Stomach (tissue), 4 donors: ENCODE measurements at regions not wholly inside any gene's neighbourhood (a gene's known extent, or its start where the extent isn't known, plus 50 kb on each side); places are given as distances from the start of the nearest gene placed in this dataset.
A peak's percentile ranks its signal among the peaks of the same experiment; 100 is the strongest.

Experiments used
- EP300 ChIP-seq: sonication (generic); formaldehyde crosslinking; IDR thresholded peaks from one replicate; pipeline ENCODE4 v1.6.1; 2017; ENCODE audit warnings: antibody characterized with exemption
- POLR2AphosphoS5 ChIP-seq, 3 donors: sonication (generic); formaldehyde crosslinking; IDR thresholded peaks; one replicate each; pipeline ENCODE4 v1.6.1; 2016; ENCODE audit warnings: antibody characterized with exemption in 3 of 3
- TF ChIP-seq, protein P1 (sequence below), 7 experiments: fragments of 450-650 bp in 4 of 7; fragments of 200-600 bp in 3 of 7; sonication (generic) in 3 of 7; IDR thresholded peaks; one replicate each; pipeline ENCODE4 v1.5.1; 2016 to 2019; ENCODE audit warnings: antibody characterized with exemption in 7 of 7, control low read depth in 2 of 7, mild to moderate bottlenecking in 1 of 7

DNA sequence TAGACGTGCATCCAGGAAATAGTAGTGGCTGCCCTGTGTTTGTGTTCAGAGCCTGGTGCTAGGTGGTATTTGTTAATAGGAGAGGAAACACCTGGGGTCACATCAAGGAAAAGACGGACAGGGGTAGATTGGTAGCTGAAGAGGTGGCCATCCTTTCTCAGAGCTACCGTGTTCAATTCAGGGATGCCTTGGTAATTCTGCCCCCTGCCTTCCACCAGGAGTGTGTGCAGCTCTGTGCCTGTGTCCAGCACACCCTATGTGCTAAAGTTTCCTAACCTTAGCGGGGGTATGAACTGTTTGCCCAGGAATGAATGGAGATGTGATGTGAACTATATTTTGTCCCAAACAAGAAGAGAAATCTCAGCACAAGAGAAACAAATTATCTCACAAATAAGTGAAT, 174.1 kb upstream of the MPHOSPH6 start:
- no peak for TF ChIP-seq POLR2AphosphoS5 (IDR thresholded peaks at IDR 0.05)
- TF ChIP-seq, protein P1, sequence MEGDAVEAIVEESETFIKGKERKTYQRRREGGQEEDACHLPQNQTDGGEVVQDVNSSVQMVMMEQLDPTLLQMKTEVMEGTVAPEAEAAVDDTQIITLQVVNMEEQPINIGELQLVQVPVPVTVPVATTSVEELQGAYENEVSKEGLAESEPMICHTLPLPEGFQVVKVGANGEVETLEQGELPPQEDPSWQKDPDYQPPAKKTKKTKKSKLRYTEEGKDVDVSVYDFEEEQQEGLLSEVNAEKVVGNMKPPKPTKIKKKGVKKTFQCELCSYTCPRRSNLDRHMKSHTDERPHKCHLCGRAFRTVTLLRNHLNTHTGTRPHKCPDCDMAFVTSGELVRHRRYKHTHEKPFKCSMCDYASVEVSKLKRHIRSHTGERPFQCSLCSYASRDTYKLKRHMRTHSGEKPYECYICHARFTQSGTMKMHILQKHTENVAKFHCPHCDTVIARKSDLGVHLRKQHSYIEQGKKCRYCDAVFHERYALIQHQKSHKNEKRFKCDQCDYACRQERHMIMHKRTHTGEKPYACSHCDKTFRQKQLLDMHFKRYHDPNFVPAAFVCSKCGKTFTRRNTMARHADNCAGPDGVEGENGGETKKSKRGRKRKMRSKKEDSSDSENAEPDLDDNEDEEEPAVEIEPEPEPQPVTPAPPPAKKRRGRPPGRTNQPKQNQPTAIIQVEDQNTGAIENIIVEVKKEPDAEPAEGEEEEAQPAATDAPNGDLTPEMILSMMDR (IDR thresholded peaks at IDR 0.05): peak in 5 of 7 experiments; percentile 49 to 84 (median 72)
- TF ChIP-seq EP300: no peak
